ENCODE measurements at regions not wholly inside any gene's neighbourhood (a gene's known extent, or its start where the extent isn't known, plus 50 kb on each side); places are given as distances from the start of the nearest gene placed in this dataset.

DNA sequence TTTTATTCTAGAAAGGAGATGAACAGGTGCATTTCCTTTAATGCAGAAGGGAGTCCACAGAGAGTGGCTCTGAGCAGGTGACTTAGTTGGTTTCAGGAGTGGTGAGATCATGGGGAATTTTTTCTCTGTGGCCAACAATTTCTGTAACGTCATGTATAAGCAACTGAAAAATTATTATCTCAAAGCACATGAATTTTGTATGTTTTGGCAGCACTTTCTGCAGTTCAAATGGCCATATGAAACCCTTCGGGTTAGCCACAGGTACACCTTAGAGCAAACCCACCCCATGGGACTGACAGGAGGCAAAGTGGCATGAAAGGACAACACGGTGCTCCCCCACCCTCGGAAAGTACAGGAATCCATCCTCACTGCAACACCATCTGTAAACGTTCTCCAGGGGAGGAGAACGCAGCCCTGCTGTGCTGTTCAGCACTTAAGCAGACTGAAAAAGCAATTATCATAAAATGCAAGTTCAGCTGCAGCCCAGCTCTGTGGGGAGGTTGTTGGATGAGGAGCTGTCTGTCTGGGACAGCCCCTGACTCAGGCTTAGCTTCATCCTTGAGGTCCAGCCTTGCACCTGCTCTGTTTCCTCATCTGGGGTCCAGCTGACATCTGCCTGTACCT is 55.8 kb upstream of the CLDN14 start:
- ChIA-PET POLR2A (interaction anchor here (0.6 kb wide), 1 partner anchor 132 kb away, joined by 3 read pairs; no protein-coding TSS in a partner anchor), CTCF (interaction anchor here (0.8 to 1.0 kb wide), 2 partner anchors 113 to 392 kb away, joined by 6 to 7 read pairs; no protein-coding TSS in a partner anchor)
- H3K36me3 ChIP-seq (ENCODE audit: control insufficient read depth in 2 of 2, insufficient read depth in 1 of 2, low read length in 2 of 2), result no peaks in the 10 kb centered on the region
- TF ChIP-seq GLIS1 (tag by site-specific recombination; IDR thresholded peaks at IDR 0.05) (peak; percentile 64), ZBTB21 (tag by site-specific recombination; IDR thresholded peaks at IDR 0.05) (peak; percentile 41; the same call in 1 of the 2 replicates), ZNF221 (tag by site-specific recombination; IDR thresholded peaks at IDR 0.05; ENCODE audit: borderline replicate concordance) (no peak), OSR2 (tag by site-specific recombination; IDR thresholded peaks at IDR 0.05) (0 out of 2 replicates have a peak, but pooled peaks have one; percentile 9), ZNF121 (tag by site-specific recombination; IDR thresholded peaks at IDR 0.05) (0 out of 2 replicates have a peak, but pooled peaks have one; percentile 38), ZNF514 (tag by site-specific recombination; IDR thresholded peaks at IDR 0.05) (no peak), SP2 (tag by site-specific recombination; IDR thresholded peaks at IDR 0.05) (no peak), WT1 (tag by site-specific recombination; IDR thresholded peaks at IDR 0.05) (peak; percentile 94), ZBTB17 (tag by site-specific recombination; IDR thresholded peaks at IDR 0.05) (peak; percentile 91), ZNF19 (tag by site-specific recombination; IDR thresholded peaks at IDR 0.05; ENCODE audit: low read depth) (no peak), SCRT2 (tag by site-specific recombination; IDR thresholded peaks at IDR 0.05) (peak; percentile 73), BCL11B (tag by site-specific recombination; IDR thresholded peaks at IDR 0.05; ENCODE audit: low read depth) (no peak), ZIC2 (tag by site-specific recombination; IDR thresholded peaks at IDR 0.05) (peak; percentile 88), ZNF341 (tag by site-specific recombination; IDR thresholded peaks at IDR 0.05; ENCODE audit: low read depth) (peak; percentile 90), FEZF1 (tag by site-specific recombination; IDR thresholded peaks at IDR 0.05) (peak; percentile 68), ZNF600 (tag by site-specific recombination; IDR thresholded peaks at IDR 0.05) (peak; percentile 91)
- TF ChIP-seq, protein P1, sequence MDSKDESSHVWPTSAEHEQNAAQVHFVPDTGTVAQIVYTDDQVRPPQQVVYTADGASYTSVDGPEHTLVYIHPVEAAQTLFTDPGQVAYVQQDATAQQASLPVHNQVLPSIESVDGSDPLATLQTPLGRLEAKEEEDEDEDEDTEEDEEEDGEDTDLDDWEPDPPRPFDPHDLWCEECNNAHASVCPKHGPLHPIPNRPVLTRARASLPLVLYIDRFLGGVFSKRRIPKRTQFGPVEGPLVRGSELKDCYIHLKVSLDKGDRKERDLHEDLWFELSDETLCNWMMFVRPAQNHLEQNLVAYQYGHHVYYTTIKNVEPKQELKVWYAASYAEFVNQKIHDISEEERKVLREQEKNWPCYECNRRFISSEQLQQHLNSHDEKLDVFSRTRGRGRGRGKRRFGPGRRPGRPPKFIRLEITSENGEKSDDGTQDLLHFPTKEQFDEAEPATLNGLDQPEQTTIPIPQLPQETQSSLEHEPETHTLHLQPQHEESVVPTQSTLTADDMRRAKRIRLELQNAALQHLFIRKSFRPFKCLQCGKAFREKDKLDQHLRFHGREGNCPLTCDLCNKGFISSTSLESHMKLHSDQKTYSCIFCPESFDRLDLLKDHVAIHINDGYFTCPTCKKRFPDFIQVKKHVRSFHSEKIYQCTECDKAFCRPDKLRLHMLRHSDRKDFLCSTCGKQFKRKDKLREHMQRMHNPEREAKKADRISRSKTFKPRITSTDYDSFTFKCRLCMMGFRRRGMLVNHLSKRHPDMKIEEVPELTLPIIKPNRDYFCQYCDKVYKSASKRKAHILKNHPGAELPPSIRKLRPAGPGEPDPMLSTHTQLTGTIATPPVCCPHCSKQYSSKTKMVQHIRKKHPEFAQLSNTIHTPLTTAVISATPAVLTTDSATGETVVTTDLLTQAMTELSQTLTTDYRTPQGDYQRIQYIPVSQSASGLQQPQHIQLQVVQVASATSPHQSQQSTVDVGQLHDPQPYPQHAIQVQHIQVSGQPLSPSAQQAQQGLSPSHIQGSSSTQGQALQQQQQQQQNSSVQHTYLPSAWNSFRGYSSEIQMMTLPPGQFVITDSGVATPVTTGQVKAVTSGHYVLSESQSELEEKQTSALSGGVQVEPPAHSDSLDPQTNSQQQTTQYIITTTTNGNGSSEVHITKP (tag by site-specific recombination; IDR thresholded peaks at IDR 0.05), result peak; percentile 95
- TF ChIP-seq, protein P2, sequence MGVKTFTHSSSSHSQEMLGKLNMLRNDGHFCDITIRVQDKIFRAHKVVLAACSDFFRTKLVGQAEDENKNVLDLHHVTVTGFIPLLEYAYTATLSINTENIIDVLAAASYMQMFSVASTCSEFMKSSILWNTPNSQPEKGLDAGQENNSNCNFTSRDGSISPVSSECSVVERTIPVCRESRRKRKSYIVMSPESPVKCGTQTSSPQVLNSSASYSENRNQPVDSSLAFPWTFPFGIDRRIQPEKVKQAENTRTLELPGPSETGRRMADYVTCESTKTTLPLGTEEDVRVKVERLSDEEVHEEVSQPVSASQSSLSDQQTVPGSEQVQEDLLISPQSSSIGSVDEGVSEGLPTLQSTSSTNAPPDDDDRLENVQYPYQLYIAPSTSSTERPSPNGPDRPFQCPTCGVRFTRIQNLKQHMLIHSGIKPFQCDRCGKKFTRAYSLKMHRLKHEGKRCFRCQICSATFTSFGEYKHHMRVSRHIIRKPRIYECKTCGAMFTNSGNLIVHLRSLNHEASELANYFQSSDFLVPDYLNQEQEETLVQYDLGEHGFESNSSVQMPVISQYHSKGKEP (tag by site-specific recombination; IDR thresholded peaks at IDR 0.05), result peak; percentile 98
- TF ChIP-seq, protein P3, sequence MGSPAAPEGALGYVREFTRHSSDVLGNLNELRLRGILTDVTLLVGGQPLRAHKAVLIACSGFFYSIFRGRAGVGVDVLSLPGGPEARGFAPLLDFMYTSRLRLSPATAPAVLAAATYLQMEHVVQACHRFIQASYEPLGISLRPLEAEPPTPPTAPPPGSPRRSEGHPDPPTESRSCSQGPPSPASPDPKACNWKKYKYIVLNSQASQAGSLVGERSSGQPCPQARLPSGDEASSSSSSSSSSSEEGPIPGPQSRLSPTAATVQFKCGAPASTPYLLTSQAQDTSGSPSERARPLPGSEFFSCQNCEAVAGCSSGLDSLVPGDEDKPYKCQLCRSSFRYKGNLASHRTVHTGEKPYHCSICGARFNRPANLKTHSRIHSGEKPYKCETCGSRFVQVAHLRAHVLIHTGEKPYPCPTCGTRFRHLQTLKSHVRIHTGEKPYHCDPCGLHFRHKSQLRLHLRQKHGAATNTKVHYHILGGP (tag by site-specific recombination; IDR thresholded peaks at IDR 0.05), result no peak
- TF ChIP-seq, protein P4, sequence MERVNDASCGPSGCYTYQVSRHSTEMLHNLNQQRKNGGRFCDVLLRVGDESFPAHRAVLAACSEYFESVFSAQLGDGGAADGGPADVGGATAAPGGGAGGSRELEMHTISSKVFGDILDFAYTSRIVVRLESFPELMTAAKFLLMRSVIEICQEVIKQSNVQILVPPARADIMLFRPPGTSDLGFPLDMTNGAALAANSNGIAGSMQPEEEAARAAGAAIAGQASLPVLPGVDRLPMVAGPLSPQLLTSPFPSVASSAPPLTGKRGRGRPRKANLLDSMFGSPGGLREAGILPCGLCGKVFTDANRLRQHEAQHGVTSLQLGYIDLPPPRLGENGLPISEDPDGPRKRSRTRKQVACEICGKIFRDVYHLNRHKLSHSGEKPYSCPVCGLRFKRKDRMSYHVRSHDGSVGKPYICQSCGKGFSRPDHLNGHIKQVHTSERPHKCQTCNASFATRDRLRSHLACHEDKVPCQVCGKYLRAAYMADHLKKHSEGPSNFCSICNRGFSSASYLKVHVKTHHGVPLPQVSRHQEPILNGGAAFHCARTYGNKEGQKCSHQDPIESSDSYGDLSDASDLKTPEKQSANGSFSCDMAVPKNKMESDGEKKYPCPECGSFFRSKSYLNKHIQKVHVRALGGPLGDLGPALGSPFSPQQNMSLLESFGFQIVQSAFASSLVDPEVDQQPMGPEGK (tag by site-specific recombination; IDR thresholded peaks at IDR 0.05), result peak; percentile 33; the same call in 1 of the 2 replicates
- TF ChIP-seq, protein P5, sequence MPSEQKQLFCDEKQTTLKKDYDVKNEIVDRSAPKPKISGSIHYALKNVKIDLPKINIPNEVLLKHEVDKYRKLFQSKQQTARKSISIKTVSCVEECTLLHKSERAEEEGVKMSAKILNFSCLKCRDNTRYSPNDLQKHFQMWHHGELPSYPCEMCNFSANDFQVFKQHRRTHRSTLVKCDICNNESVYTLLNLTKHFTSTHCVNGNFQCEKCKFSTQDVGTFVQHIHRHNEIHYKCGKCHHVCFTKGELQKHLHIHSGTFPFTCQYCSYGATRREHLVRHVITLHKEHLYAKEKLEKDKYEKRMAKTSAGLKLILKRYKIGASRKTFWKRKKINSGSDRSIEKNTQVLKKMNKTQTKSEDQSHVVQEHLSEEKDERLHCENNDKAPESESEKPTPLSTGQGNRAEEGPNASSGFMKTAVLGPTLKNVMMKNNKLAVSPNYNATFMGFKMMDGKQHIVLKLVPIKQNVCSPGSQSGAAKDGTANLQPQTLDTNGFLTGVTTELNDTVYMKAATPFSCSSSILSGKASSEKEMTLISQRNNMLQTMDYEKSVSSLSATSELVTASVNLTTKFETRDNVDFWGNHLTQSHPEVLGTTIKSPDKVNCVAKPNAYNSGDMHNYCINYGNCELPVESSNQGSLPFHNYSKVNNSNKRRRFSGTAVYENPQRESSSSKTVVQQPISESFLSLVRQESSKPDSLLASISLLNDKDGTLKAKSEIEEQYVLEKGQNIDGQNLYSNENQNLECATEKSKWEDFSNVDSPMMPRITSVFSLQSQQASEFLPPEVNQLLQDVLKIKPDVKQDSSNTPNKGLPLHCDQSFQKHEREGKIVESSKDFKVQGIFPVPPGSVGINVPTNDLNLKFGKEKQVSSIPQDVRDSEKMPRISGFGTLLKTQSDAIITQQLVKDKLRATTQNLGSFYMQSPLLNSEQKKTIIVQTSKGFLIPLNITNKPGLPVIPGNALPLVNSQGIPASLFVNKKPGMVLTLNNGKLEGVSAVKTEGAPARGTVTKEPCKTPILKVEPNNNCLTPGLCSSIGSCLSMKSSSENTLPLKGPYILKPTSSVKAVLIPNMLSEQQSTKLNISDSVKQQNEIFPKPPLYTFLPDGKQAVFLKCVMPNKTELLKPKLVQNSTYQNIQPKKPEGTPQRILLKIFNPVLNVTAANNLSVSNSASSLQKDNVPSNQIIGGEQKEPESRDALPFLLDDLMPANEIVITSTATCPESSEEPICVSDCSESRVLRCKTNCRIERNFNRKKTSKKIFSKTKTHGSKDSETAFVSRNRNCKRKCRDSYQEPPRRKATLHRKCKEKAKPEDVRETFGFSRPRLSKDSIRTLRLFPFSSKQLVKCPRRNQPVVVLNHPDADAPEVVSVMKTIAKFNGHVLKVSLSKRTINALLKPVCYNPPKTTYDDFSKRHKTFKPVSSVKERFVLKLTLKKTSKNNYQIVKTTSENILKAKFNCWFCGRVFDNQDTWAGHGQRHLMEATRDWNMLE (tag by site-specific recombination; conservative IDR thresholded peaks at IDR 0.05; ENCODE audit: low read depth), result no peak
- TF ChIP-seq, protein P6, sequence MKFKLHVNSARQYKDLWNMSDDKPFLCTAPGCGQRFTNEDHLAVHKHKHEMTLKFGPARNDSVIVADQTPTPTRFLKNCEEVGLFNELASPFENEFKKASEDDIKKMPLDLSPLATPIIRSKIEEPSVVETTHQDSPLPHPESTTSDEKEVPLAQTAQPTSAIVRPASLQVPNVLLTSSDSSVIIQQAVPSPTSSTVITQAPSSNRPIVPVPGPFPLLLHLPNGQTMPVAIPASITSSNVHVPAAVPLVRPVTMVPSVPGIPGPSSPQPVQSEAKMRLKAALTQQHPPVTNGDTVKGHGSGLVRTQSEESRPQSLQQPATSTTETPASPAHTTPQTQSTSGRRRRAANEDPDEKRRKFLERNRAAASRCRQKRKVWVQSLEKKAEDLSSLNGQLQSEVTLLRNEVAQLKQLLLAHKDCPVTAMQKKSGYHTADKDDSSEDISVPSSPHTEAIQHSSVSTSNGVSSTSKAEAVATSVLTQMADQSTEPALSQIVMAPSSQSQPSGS (tag by site-specific recombination; IDR thresholded peaks at IDR 0.05; ENCODE audit: low read depth), result peak; percentile 62; the same call in 1 of the 2 replicates

More for the DNA sequence above, 55.8 kb upstream of the CLDN14 start:
- no peak overlapping the region for H3K27ac ChIP-seq (ENCODE audit: extremely low read depth, low read depth, low read length)
- peaks cover 7% of the 10 kb centered on the region; the same call in 1 of the 2 replicates for H3K4me1 ChIP-seq (ENCODE audit: control insufficient read depth, insufficient read depth, low read length)
- no peaks in the 10 kb centered on the region for H3K9me3 ChIP-seq (ENCODE audit: control insufficient read depth, insufficient read depth, low read depth, low read length)
- H3K4me3 ChIP-seq (ENCODE audit: low read depth, low read length), result no peak overlapping the region

All from HEK293 (cell line).